Colon (tissue), 2 donors: ENCODE measurements at regions not wholly inside any gene's neighbourhood (a gene's known extent, or its start where the extent isn't known, plus 50 kb on each side); places are given as distances from the start of the nearest gene placed in this dataset.
"Not testable (repeated sequence)": the region's sequence is repeated elsewhere in the genome, so short reads cannot be mapped to it uniquely, and the experiment has no call there.

Experiments
- FAIRE-seq: peaks from 2 replicates; lab custom pipeline; 2012; peaks lifted over from hg19 to GRCh38; lab: Jason Lieb, UNC
- donor health status: control.
- donor health status: control.

DNA sequence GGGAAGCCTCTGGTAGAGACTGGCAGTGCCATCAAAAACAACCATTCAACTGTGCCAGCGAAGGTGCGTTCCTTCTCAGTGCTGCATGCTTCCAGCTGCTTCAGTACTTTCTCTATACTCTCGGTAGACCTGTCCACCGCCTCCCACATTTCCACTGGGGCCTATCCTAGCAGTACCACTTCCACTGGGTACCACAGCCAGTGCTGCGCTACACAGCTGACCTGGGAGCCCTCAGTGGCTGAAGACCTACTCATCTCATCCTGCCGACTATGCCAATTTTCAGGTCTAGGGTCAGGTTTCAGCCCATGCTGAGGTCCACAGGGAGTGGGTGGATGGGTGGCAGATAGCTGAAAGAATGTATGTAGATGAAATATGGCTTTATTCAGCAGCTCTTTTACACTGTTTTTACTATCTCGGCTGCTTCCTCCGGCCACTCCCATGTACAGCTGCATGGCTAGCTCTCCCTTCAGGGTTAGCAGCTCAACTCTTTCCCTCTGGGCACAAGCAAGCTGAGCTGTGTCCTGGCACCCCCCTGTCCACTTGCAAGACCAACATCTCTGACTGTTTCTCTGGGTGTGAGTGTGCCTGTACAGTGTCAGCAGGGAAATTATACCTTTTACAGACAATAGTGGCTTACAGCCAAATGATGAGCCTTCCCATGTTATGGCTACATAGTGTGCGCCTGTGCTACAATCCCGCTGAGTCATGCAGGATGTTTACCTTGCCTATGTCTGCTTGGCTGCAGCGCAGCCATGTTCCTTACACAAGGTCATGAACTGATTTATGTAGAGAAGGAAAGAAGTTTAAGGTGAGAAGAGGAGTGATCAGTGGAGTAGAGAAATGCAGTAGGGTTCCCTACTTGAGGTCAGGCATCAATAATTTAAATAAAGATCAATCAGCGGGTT is 125.7 kb upstream of the DDHD1 start:
- no peak for FAIRE-seq

DNA sequence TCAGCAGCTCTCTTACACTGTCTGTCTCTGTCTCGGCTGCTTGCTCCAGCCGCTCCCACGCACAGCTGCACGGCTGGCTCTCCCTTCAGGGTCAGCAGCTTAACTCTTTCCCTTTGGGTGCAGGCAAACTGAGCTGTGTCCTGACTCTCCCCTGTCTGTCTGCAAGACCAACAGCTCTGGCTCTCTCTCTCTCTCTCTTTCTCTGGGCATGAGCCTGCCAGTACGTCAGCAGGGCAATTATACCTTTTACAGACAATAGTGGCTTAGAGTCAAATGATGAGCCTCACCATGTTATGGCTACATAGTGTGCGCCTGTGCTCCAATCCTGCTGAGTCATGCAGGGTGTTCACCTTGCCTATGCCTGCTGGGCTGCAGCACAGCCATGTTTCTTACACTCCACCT is 120.5 kb upstream of the DDHD1 start:
- FAIRE-seq = no peak

DNA sequence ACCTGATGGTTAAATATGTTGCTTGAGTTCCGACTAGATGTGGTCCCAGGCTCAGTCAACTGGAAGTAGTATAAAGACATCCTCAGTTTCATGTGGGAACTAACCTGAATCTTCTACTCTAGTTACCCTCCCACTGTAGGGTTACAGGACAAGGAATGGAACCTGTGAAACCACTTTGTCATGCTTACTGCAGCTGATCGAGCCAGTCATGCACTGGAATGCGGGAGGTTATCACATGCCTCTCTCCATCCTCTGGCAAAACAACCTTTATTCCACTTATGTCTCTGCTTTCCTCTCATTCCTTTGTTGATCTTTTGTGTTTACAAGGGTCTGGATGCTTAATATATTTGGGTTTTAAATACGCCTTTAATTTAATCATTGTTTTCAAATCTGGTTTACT is 111.9 kb upstream of the DDHD1 start:
- no peak for FAIRE-seq

DNA sequence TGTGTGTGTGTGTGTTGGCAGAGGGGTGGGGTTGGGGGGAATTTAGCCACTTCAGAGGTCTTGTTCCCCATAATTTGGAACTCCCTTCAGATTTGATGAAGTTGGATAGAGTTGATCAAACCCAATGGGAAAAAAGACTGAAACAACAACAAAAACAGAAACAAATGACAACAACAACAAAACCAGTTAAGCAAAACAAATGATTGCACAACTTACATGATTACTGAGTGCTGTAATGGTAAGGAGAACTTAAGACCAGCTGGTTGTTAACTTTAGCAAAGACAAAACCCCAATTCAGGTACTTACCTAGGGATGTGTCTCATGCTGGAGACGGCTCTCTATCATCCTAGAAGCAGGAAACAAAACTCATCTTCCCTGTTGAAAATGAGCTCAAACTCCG is 107.8 kb upstream of the DDHD1 start:
- no peak for FAIRE-seq

DNA sequence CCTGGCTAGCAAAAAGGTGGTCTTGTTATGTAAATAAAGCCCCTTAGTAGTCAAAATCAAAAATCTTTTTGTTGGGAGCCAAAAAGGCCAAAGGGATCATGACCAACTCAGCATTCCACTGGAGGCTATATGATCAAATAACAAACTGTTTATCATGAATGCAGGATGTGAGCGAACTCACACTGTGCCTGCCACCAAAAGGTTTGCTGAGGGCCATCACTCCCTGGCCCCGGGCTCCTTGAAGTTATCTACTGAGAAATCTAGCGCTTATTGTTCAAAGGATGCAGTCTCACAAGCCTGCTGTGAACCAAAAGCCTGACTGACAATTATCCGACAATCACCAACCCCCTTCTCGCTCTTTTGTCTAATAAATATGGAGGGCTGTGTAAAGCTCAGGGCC is 107.2 kb upstream of the DDHD1 start:
- FAIRE-seq = no peak

DNA sequence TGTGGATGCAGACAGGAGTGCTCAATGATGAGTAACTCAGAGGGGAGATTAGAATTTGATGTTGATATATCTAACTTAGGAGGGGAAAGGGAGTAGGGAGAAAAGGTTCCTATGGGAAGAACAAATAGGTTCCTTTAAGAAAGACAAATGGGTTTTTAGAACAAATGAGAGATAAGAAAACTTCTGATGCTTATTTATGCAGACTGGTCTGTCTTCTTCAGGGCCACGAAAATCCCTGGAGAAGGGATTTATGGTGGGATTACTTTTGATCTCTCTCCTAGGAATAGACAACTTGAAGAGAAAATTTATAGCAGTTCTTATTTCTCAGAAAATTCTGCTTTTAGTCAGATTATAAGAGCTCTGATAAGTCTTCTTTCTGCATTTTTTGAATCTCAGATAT is 99.0 kb upstream of the DDHD1 start:
- FAIRE-seq = no peak

DNA sequence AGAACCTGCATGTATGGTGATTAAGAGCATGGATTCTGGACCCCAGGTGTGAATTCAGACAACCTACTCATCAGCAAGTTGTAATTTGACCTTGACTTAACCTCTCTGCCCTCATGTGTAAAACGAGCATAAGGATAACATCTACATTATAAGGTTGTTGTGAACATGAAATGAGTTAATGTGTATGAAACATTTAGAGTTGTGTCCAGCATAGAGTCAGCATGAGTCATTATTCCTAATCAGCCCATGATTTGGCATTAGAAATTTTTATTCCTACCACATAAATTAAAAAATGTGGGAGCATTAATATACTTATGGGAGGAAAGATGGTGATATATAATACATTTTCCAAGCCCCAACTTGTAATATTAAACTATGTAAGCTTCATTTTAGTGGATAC is 95.9 kb upstream of the DDHD1 start:
- FAIRE-seq = no peak

DNA sequence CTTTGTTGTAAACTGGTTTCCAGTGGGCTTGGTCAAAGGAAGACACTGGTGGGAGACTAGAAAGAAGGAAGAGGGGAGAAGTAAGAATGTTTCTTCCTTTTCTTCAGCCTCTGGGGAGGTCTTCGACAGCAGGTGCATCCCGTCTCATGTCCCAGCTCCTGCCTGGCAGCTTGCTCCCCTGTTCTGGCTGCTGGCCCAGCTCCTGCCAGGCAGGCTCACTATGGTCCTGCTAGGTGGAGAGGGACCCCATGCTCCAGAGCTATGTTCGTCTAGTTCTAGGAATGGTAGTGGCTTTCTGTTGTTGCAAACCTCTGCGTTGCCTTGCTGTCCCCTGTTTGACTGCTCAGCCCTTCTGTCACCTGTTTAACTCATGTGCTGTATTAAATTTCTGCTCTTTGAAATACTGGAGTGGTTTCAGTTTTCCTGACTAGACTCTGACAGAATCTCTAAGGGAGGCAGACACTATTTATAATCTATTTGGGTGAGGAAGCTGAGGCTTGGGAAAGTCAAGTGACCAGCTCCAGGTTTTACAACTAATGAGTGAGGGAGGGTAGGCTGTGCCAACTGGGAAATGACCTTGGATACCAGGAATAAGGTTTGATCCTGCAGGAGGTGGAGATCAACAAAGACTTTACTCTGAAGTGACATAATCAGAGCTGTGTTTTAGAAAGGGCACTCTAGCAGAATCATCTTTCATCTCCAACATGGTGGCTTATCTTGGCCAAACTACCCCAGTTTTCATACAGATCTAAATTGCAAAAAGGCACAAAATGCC is 94.7 kb upstream of the DDHD1 start:
- no peak for FAIRE-seq

DNA sequence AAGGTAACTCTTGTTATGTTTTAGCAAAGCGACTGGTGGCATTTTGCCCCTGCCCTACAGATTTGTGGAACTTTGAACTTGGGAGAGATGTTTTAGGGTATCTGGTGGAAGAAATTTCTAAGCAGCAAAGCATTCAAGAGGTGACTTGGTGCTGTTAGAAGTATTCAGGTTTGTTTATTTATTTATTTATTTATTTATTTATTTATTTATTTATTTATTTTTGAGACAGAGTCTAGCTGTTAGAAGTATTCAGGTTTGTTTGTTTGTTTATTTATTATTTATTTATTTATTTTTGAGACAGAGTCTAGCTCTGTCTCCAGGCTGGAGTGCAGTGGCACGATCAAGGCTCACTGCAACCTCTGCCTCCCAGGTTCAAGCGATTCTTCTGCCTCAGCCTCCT is 89.8 kb upstream of the DDHD1 start:
- FAIRE-seq = not testable (repeated sequence)

DNA sequence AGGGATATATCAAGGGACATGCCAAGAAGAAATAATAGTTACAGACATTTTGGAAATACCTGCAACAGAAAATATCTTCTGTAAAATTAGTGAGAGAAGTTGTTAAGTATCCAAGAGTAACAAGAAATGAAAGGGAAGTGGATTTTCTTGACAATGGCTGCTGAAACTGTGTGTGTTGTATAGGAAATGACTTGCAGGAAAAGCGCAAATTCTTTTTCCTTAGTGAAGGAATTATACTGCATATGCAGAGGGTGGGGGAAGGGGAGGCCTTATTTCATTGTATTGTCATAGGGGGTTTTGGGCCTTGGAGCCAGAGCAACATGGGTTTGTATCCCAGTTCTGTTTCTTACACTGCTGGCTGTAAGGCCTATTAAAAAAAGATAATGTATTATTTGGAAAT is 84.4 kb upstream of the DDHD1 start:
- no peak for FAIRE-seq

DNA sequence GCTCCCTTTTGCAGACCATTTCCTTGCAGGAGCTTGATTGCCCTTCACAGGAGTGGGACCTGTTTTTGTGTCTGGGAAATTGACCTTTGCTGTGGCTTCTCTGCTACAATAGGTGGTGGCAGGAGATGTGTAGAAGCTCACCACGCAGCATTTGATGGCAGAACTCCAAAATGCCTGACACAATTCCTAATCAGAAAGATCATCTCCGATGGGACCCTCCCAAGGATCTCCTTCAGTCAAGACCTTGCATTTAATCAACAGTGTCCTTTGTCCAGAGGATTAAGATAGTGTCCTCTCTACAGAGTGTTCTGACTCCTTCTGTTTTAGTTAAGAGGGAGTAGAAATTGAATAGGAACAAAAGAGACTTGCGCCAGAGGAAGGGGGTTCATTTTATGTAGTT is 83.6 kb upstream of the DDHD1 start:
- no peak for FAIRE-seq

DNA sequence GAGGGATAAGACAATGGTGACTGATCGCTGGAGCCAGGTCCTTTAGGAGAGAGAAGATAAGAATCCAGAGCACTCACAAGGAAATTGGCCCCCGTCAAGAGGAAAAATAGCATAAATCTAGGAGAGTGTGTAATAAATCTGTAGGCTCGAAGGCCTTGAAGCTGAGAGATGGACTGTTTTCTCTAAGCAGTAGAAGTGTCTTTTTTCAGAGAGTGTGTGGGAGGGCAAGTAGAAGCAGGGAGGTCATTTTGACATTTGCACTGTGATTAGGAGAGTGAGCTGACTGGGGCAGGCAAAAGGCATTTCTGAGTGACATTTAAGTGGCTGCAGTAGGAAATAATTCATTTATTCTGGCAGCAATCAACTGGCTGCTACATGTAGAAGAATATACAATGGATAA is 78.0 kb upstream of the DDHD1 start:
- no peak for FAIRE-seq

DNA sequence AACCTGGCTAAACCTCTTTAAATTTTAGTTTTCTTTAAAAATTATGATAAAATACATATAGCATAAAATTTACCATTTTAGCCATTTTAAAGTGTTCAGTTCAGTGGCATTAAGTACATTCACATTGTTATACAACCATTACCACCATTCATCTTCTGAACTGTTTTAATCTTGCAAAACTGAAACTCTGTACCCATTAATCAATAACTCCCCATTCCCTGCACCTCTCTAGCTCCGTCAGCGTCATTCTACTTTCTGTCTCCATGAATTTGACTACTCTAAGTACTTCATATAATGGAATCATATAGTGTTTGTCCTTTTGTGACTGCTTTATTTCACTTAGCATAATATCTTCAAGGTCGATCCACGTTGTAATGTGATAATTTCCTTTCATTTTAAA is 75.8 kb upstream of the DDHD1 start:
- FAIRE-seq = no peak

DNA sequence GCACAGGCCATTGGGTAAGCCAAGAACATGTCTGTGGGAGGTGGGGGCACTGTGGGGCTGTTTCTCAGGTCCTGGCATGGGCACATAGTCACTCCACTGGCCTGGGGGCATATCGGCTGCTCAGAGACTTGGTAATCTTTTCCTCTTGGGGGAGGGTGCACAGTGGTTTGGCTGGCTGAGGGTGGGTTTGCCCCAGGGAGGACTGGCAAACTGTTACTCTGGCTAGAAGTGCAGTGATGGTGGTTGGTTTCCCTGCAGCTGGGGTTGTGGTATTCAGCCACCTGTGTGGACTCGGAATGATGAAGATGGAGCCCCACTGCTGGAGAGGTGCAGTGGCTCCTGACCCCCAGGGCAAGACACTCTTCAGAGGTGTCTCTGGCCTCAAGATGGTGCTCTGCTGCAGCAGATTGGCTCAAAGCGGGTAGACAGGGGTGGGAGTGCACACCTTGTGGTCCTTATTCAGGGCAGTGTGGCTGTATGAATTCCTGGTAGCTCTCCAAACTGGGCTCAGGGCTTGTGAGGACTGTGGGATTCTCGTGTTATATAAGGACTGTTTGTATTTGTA is 74.1 kb upstream of the DDHD1 start:
- FAIRE-seq = no peak

DNA sequence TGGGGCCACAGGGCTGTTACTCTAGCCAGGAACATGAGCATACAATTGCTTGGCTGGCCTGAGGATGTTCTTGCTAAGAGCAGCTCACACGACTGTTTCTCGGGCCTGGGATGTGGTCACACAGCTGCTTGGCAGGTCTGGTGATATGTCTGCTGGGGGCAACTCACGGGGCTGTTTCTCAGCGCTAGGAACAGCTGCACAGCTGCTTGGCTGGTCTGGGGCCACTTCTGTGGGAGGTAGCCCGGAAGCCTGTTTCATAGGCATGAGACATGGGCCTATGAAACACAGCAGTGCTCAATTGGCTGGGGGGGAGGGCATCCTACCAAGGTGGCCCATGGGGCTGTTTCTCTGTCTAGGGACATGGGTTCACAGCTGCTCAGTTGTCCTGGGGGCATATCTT is 73.4 kb upstream of the DDHD1 start:
- FAIRE-seq = no peak

DNA sequence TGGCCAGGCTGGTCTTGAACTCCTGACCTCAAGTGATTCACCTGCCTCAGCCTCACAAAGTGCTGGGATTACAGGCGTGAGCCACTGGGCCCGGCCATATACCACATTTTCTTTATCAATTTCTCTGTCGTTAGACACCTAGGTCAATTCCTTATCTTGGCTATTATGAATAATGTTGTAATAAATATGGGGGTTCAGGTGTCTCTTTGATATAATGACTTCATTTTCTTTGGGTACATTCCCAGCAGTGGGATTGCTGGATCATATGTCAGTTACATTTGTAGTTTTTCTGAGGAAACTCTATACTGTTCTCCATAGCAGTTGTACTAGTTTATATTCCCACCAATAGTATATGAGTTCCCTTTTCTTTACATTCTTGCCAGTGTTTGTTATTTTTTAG is 67.8 kb upstream of the DDHD1 start:
- no peak for FAIRE-seq

DNA sequence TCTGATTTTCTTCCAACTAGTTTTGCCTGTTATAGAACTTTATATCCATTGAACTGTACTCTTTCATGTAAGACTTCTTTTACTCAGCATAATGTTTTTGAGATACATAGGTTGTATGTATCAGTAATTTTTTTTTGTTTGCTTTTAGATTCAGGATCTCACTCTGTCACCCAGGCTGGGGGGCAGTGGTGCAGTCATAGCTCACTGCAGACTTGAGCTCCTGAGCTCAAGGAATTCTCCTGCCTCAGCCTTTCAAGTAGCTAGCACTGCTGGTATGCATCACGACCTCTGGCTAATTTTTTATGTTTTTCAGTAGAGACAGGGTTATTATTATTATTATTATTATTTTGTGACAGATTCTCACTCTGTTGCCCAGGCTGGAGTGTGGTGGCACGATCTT is 65.0 kb upstream of the DDHD1 start:
- FAIRE-seq = no peak

DNA sequence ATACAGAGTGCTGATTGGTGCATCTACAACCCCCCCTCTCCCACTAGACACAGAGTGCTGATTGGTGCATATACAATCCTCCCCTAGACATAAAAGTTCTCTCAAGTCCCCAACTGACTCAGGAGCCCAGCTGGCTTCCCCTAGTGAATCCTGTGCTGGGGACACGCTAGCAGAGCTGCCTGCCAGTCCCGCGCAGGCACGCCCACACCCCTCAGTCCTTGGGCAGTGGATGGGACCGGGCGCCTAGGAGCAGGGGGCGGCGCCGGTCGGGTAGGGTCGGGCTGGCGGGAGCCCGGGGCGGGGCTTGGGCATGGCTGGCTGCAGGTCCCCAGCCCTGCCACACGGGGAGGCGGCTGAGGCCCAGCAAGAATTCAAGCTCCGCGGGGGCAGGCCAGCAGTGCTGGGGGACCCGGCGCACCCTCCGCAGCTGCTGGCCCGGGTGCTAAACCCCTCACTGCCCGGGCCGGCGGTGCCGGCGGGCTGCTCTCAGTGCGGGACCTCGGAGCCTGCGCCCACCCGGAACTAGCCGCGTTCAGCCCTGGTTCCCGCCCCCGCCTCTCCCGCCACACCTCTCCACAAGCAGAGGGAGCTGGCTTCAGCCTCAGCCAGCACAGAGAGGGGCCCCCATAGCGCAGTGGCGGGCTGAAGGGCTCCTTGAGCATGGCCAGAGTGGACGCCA is 64.3 kb upstream of the DDHD1 start:
- FAIRE-seq = no peak

DNA sequence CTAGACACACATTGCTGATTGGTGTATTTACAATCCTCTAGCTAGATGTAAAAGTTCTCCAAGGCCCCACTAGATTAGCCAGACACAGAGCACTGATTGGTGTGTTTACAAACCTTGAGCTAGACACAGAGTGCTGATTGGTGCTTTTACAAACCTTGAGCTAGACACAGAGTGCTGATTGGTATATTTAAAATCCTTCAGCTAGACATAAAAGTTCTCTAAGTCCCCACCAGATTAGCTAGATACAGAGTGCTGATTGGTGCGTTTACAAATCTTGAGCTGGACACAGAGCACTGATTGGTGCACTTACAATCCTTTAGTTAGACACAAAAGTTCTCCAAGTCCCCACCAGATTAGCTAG is 63.8 kb upstream of the DDHD1 start:
- FAIRE-seq = not testable (repeated sequence)

DNA sequence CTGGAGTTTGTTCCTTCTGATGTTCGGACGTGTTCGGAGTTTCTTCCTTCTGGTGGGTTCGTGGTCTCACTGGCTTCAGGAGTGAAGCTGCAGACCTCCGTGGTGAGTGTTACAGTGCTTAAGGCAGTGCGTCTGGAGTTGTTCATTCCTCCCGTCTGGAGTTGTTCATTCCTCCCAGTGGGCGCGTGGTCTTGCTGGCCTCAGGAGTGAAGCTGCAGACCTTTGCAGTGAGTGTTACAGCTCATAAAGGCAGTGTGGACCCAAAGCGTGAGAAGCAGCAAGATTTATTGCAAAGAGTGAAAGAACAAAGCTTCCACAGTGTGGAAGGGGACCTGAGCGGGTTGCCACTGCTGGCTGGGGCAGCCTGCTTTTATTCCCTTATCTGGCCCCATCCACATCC is 63.4 kb upstream of the DDHD1 start:
- not testable (repeated sequence) for FAIRE-seq

DNA sequence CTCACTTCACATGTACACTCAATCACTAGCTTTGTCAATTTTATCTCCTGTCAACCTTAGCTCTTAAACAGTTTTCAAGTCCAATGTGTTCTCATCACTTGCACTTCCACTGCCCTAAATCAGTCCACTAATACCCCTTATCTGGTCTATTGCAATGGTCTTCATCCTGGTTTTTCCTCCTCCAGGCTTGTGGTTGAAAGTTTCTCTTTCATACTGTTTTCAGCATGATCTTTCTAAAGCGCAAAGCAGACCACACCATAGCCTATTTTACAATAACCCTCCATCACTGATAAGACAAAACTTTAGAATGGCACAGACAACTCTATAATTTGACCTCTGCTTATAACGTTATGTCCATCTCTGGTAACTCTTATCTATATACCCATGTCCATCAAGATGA is 62.0 kb upstream of the DDHD1 start:
- no peak for FAIRE-seq

DNA sequence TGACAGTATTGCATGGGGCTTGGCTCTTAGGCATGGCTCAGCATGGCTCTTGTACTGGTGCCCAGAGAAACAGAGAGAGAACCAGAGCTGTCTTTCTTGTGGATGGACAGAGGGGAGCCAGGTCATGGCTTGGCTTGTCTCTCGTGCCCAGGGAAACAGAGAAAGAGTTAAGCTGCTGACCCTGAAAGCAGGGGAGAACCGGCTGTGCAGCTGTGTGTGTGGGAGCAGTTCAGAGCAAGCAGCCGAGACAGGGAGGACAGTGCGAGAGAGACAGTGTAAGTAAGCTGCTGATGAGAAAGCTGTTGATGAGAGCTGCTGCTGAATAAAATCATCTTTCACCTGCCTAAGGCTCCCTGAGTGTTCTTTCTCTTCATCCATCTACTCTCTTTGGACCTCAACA is 61.3 kb upstream of the DDHD1 start:
- no peak for FAIRE-seq

DNA sequence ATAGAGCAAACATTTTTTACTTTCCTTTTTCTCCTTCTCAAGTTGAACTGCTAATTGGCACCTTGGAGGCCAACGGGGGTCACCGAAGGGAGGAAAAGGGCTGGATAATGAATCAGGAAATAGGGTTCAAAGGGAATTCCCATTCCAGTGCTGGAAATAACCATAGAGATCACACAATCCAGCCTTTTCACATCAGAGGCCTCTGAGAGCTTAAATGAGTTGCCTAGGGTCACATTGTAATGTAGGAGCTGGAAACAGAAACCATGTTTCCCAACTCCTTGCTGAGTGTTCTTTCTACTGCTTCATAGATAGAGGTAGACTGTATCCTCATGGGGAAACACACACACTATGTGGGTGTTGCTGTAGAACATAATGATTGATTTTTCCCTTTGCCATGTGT is 60.6 kb upstream of the DDHD1 start:
- no peak for FAIRE-seq
